Stimulated activated effector memory CD8-positive, alpha-beta T cell treated with anti-CD3 and anti-CD28 coated beads, Interleukin-12 subunit alpha, Interleukin-12 subunit beta, amount 100 ng/mL, for 72 hours (primary cell): ENCODE measurements at regions not wholly inside any gene's neighbourhood (a gene's known extent, or its start where the extent isn't known, plus 50 kb on each side); places are given as distances from the start of the nearest gene placed in this dataset.

Source experiments
- ATAC-seq: fragments of 150-1000 bp; cut with Tn5 transposase; 2 replicates; pipeline ENCODE4 v1.10.0; 2021
- DNase-seq, 2 donors: peaks; one replicate each; pipeline ENCODE4 v3.0.0; 2021 to 2022; ENCODE audit warnings: low spot score in 2 of 2
- H3K27ac Mint-ChIP-seq: one replicate; pipeline ENCODE4 v1.8.0; 2022; ENCODE audit warnings: mild to moderate bottlenecking, mixed read lengths
- H3K36me3 Mint-ChIP-seq: one replicate; pipeline ENCODE4 v1.8.0; 2022; ENCODE audit warnings: mild to moderate bottlenecking, mixed read lengths
- H3K4me1 Mint-ChIP-seq: one replicate; pipeline ENCODE4 v1.8.0; 2022; ENCODE audit warnings: mixed read lengths
- H3K4me3 Mint-ChIP-seq: one replicate; pipeline ENCODE4 v1.8.0; 2022; ENCODE audit warnings: mild to moderate bottlenecking, mixed read lengths
- H3K9me3 Mint-ChIP-seq: one replicate; pipeline ENCODE4 v1.8.0; 2022; ENCODE audit warnings: mixed read lengths

DNA sequence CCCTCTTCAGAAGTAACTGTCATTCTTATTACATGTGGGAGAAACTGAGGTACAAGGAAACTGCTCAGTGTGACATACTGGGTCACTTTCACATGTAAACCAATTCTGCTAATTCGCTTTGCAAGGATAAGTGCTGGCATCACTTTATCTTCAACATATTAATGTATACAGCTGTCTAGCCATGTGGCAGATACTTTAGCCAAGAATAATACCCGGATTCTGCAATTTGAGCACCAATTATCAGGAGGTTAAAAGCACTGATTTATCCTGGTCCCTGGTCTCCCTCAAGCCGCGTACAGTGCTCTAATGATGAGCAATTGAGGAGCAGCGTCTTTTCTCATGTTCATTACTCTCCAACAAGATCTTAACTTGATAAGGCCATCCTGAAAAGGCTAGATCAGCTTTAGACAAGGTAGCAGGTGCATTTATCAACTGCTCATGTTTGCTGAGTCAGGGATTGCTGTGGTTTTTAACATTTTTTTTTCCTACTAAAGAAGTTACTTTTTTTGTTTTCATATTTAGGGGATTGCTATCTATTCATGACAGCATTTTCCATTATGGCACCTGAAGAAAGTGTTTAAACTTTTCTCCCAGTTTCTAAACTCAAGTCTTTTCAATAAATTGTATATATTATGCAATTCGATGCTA, 1066.3 kb upstream of the MAP3K7 start:
- Mint-ChIP-seq H3K4me3 (no peak overlapping the region), H3K27ac (no peak overlapping the region), H3K9me3 (peaks cover 11% of the 10 kb centered on the region), H3K36me3 (no peaks in the 10 kb centered on the region), H3K4me1 (no peaks in the 10 kb centered on the region)
- DNase-seq (no peak), ATAC-seq (no peak)

DNA sequence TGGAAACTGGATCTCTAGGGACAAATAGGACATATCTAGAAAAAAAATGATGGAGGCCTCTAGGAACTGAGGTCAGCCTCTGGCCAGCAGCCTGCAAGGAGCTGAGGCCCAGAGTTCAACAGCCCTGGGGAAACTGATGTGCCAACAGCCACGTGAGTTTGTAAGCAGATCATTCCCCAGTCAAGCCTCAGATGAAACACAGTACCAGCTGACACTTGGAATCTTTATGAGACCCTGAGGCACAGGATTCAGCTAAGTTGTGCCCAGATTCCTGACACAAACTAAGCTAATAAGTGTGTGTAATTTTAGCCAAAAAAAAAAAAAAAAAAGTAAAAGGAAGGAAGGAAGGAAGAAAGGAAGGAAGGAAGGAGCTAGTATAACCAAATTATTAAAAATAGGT, 1059.8 kb upstream of the MAP3K7 start:
- Mint-ChIP-seq H3K27ac (no peak overlapping the region), H3K9me3 (peaks cover 9% of the 10 kb centered on the region), H3K4me3 (no peak overlapping the region), H3K36me3 (no peaks in the 10 kb centered on the region), H3K4me1 (no peaks in the 10 kb centered on the region)
- no peak for DNase-seq
- no peak for ATAC-seq

DNA sequence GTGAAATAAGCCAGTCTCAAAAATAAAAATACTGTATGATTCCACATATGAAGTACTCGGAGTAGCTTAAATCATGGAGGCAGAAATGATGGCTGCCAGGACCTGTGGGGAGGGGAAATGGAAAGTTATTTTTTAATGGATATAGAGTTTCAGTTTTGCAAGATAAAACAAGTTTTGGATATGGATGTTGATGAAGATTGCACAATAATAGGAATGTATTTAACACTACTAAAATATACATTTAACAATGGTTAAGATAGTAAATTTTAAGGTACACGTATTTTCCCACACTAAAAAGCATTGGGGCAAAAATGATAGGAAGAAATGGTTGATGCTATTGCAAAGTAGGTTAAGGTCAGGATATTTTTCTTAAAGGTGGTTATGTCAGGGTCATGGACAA, 1058.9 kb upstream of the MAP3K7 start:
- no peak overlapping the region for H3K27ac Mint-ChIP-seq
- peaks cover 12% of the 10 kb centered on the region for H3K9me3 Mint-ChIP-seq
- ATAC-seq, result no peak
- DNase-seq, result no peak
- no peak overlapping the region for H3K4me3 Mint-ChIP-seq
- no peaks in the 10 kb centered on the region for H3K4me1 Mint-ChIP-seq
- H3K36me3 Mint-ChIP-seq, result no peaks in the 10 kb centered on the region

DNA sequence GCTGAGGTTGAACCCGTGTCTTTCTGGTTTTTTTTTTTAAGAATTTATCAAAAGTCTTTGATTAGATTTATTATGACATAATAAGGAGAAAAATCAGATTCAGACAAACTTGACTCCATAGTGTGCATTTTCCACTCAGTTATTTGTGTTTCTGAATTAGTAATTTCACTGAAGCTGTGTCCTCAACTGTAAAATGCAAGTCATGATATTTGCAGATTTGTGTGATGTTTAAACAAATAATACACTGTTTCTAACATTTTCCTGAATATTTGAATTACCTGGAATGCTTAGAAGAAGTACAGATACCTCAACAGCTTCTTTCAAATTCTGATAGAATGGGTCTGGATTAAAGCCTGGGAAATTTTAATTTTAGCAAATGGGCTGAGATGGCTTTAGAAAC, 1050.3 kb upstream of the MAP3K7 start:
- DNase-seq (no peak), ATAC-seq (no peak)
- no peaks in the 10 kb centered on the region for H3K4me1 Mint-ChIP-seq
- H3K9me3 Mint-ChIP-seq, result peaks cover 18% of the 10 kb centered on the region
- no peak overlapping the region for H3K27ac Mint-ChIP-seq
- H3K36me3 Mint-ChIP-seq, result no peaks in the 10 kb centered on the region
- no peak overlapping the region for H3K4me3 Mint-ChIP-seq

GRCh38 chr6:91634791-91635190, 1047.9 kb upstream of the MAP3K7 start:
- H3K9me3 Mint-ChIP-seq, result peaks cover 26% of the 10 kb centered on the region
- H3K27ac Mint-ChIP-seq, result no peak overlapping the region
- no peaks in the 10 kb centered on the region for H3K36me3 Mint-ChIP-seq
- H3K4me3 Mint-ChIP-seq, result no peak overlapping the region
- ATAC-seq (no peak), DNase-seq (no peak)
- H3K4me1 Mint-ChIP-seq, result no peaks in the 10 kb centered on the region

DNA sequence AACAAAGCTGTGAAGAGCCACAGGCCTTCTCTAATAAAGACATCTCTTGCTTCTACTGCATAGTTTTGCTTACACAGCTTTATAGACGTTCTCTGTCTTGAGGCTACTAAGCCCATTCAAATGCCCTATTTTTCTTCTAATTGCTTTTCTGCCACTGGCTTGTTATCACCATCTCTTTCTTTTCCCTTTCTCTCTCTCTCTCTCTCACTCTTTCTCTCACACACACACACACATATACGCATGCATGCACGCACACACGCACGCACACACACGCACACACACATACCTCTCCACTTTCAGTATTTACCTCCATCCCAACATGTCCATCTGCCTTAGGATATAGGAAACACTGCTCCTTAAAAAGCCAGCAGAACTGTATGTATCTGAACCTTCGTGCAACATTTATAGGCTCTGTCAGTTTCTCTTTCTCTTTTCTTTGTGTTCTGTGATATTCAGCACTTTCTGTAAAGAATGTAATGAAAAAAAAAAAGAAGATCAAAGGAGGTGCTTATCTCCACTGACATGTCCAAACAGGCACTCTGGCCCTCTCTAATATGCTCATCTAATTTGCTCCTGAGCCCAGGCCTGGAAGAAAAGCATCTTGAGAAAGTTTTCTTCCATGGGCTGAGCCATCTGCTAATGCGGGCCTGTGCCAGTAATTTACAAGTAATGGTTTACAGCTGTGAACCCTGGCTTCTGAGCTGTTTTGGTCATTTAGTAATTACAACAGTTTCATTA, 1046.7 kb upstream of the MAP3K7 start:
- ATAC-seq (no peak), DNase-seq (no peak)
- no peak overlapping the region for H3K27ac Mint-ChIP-seq
- H3K4me3 Mint-ChIP-seq, result no peak overlapping the region
- peaks cover 23% of the 10 kb centered on the region for H3K9me3 Mint-ChIP-seq
- no peaks in the 10 kb centered on the region for H3K36me3 Mint-ChIP-seq
- no peaks in the 10 kb centered on the region for H3K4me1 Mint-ChIP-seq

- H3K4me3 Mint-ChIP-seq, result no peak overlapping the region
- H3K9me3 Mint-ChIP-seq, result peaks cover 28% of the 10 kb centered on the region
- no peak for ATAC-seq
- DNase-seq, result no peak
- no peak overlapping the region for H3K27ac Mint-ChIP-seq
- no peaks in the 10 kb centered on the region for H3K36me3 Mint-ChIP-seq
- H3K4me1 Mint-ChIP-seq, result no peaks in the 10 kb centered on the region
Measured at GRCh38 chr6:91632308-91632707, 1045.4 kb upstream of the MAP3K7 start.

DNA sequence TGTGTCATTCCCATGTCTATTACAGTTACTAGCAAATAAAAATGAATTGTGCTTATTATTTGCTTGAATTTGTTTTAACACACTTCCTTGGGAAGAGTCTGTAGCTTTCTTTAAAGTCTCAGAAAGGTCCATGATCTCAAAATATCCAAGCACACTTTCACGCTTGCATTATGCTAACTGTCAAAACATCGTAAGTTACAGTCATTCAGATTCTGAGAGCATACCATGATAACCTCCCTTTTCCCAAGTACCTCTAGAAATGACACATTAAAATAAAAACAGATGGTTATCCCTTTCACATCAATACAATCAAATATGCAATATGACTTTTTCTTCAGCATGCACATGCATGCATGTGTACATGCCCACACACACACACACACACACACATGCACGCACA, 1044.4 kb upstream of the MAP3K7 start:
- Mint-ChIP-seq H3K9me3 (peaks cover 25% of the 10 kb centered on the region), H3K27ac (no peak overlapping the region), H3K4me3 (no peak overlapping the region), H3K4me1 (no peaks in the 10 kb centered on the region), H3K36me3 (no peaks in the 10 kb centered on the region)
- ATAC-seq (no peak), DNase-seq (no peak)

DNA sequence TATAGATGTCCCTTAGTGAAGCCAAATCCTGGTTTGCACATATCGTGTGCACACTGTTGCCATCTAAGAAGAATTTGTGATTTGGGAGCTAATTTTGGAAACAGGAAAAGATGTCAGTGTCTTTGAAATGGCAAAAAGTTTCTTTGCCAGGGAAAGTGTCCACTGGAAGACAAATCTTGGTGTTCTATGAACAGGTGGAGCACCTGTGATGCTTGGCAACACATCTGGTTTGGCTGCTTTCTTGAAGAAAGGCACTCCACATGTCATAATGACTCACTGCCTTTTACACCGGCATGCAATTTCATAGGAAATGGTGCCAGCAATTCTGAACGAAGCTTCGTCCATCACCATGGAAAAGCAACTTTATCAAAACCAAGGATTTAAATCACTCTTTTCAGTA, 1040.0 kb upstream of the MAP3K7 start:
- no peak for DNase-seq
- Mint-ChIP-seq H3K9me3 (peaks cover 13% of the 10 kb centered on the region), H3K27ac (no peak overlapping the region), H3K36me3 (no peaks in the 10 kb centered on the region), H3K4me3 (no peak overlapping the region), H3K4me1 (no peaks in the 10 kb centered on the region)
- no peak for ATAC-seq

DNA sequence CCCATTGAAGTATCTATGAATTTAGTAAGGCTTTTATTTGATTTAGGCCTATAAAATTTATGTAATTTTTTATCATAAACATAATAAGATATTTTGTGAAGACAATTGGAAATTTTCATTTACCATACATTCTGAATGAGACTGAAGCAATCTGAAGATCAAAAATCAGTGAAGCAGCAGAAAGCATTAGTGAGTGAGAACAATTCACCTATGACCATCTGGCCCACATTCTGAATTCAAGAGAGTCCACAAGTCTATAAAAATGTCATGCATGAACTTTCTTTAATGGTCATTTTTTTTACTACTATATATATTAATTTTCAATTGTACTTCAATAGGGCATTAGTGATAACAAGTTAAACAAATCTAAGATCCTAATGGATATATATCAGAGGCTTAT, 1026.6 kb upstream of the MAP3K7 start:
- no peak for DNase-seq
- Mint-ChIP-seq H3K36me3 (no peaks in the 10 kb centered on the region), H3K27ac (no peak overlapping the region), H3K4me3 (no peak overlapping the region), H3K9me3 (peaks cover 13% of the 10 kb centered on the region), H3K4me1 (no peaks in the 10 kb centered on the region)
- no peak for ATAC-seq

DNA sequence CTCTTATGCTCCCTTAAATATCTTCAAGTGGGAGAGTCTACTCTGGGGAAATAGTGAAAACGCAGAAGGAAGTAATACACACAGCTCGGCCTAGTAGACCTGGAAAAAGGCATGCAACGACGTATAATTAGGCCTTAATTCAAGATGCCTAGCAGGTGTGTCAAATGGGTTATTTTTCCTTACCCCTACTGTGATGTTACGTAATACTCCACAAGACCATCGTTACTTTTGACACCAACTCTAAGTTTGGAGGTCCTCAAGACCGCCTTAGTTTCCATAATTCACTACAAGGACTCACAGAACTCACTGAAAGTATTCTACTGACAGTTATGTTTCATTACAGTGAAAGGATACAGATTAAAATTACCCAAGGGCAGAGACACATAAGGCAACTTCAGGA, 1024.3 kb upstream of the MAP3K7 start:
- ATAC-seq (no peak), DNase-seq (no peak)
- Mint-ChIP-seq H3K36me3 (no peaks in the 10 kb centered on the region), H3K9me3 (no peaks in the 10 kb centered on the region), H3K27ac (no peak overlapping the region), H3K4me3 (no peak overlapping the region), H3K4me1 (no peaks in the 10 kb centered on the region)

DNA sequence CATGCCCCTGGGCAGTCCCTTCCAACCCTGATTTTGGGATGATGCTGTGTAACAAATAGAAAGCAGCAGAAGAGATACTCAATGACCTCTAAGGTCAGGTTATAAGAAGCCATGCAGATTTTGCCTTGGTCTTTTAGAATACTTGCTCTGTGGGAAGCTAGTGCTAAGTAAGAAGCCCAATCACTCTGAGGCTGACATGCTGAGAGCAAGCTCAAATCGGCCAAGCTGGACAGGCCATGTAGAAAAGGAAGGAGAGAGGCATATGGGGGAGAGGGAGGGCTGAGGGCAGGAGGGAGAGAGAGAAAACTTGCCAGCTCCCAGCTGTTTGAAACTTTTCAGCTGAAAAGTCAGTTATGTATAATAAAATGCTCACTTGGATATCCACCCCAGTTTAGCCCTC, 1021.6 kb upstream of the MAP3K7 start:
- Mint-ChIP-seq H3K4me1 (no peaks in the 10 kb centered on the region), H3K4me3 (no peak overlapping the region), H3K36me3 (no peaks in the 10 kb centered on the region), H3K9me3 (peaks cover 7% of the 10 kb centered on the region), H3K27ac (no peak overlapping the region)
- ATAC-seq (no peak), DNase-seq (no peak)

- ATAC-seq, result no peak
- no peaks in the 10 kb centered on the region for H3K36me3 Mint-ChIP-seq
- DNase-seq, result no peak
- no peak overlapping the region for H3K4me3 Mint-ChIP-seq
- H3K4me1 Mint-ChIP-seq, result no peaks in the 10 kb centered on the region
- H3K27ac Mint-ChIP-seq, result no peak overlapping the region
- peaks cover 10% of the 10 kb centered on the region for H3K9me3 Mint-ChIP-seq
Measured at GRCh38 chr6:91606148-91606901, 1019.5 kb upstream of the MAP3K7 start.

DNA sequence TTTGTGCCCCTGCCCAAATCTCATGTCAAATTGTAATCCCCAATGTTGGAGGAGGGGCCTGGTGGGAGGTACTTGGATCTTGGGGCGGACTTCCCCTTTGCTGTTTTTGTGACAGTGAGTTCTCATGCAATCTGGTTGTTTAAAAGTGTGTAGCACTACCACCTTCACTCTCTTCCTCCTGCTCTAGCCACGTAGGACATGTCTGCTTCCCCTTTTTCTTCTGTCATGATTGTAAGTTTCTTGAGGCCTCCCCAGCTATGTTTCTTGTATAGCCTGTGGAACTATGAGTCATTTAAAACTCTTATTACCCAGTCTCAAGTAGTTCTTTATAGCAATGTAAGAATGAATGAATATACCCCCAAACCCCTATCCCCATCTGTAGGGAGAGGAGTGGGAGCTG, 1013.7 kb upstream of the MAP3K7 start:
- DNase-seq (no peak), ATAC-seq (no peak)
- H3K27ac Mint-ChIP-seq, result no peak overlapping the region
- no peaks in the 10 kb centered on the region for H3K4me1 Mint-ChIP-seq
- H3K9me3 Mint-ChIP-seq, result peaks cover 18% of the 10 kb centered on the region
- no peak overlapping the region for H3K4me3 Mint-ChIP-seq
- H3K36me3 Mint-ChIP-seq, result no peaks in the 10 kb centered on the region

GRCh38 chr6:91590191-91590590, 1003.3 kb upstream of the MAP3K7 start:
- no peak for ATAC-seq
- no peak overlapping the region for H3K4me3 Mint-ChIP-seq
- H3K27ac Mint-ChIP-seq, result no peak overlapping the region
- H3K36me3 Mint-ChIP-seq, result no peaks in the 10 kb centered on the region
- DNase-seq, result no peak
- no peaks in the 10 kb centered on the region for H3K4me1 Mint-ChIP-seq
- peaks cover 19% of the 10 kb centered on the region for H3K9me3 Mint-ChIP-seq

DNA sequence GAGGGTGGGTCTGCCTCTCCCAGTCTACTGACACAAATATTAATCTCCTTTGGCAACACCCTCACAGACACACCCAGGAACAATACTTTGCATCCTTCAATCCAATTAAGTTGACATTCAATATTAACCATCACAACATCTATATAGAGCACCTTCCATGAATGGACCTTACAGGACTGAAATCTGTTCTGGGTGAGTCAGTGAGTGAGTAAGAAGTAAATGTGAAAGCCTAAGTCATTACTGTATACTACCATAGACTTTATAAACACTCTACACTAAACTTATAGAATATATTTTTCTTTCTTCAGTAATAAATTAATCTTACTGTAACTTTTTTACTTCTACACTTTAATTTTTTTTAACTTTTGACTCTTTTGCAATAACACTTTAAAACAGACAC, 993.8 kb upstream of the MAP3K7 start:
- DNase-seq, result no peak
- no peaks in the 10 kb centered on the region for H3K36me3 Mint-ChIP-seq
- H3K27ac Mint-ChIP-seq, result no peak overlapping the region
- H3K4me1 Mint-ChIP-seq, result no peaks in the 10 kb centered on the region
- peaks cover 11% of the 10 kb centered on the region for H3K9me3 Mint-ChIP-seq
- ATAC-seq, result no peak
- no peak overlapping the region for H3K4me3 Mint-ChIP-seq
